ENCODE measurements at regions not wholly inside any gene's neighbourhood (a gene's known extent, or its start where the extent isn't known, plus 50 kb on each side); places are given as distances from the start of the nearest gene placed in this dataset.

DNA sequence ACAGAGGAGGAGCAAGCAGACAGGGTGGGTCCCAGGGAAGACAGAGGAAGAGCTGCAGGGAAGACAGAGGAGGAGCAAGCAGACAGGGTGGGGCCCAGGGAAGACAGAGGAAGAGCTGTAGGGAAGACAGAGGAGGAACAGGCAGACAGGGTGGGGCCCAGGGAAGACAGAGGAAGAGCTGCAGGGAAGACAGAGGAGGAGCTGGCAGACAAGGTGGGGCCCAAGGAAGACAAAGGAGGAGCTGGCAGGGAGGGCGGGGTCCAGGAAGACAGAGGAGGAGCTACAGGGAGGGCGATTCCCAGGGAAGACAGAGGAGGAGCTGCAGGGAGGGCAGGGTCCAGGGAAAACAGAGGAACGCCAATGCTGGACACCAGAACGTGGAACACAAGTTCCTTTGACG lies 66.5 kb downstream of the PLXNA1 start:
- DNase-seq: no peak

- no peak for DNase-seq
Observed at GRCh38 chr3:127050733-127051132, 67.8 kb downstream of the PLXNA1 start.

DNA sequence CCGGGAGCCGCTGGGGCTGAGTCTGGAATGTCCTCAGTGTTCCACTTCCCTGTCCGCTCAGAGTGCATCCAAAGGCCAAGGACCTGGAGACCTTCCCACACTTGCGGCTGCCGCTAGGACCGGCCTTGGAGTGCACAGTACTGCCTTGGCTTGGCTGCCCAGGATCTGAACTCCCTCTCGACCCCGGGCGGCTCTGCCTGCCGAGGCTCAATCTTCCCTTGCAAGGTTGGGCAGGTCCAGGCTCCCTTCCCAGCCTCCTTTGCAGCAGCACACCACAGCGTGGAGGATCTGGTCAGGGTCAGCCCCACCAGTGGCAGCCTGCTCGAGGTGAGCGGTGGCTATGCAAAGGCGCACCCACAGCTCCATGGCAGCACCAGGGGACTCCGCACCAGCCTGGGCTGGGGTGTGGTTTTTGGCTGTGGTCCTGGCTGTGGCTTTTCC lies 69.2 kb downstream of the PLXNA1 start:
- no peak for DNase-seq

DNA sequence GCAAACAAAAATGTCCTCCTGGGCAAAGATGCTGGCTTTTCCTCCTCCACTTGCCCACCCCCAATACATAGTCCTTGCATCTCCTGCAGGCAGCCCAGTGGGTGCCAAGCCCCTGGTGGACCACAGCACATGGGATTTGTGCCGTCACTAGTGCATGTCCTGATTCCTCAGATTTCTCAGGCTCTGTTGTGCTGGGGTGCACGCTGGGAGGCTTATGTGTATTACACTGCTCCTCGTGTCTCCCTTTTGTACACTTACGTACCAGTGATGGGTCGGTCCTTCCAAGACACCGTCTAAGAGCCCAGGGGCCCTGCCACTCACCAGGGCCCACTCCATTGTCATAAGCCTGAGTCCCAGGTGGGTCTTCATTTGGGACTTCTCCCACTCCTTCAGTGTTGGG lies 70.1 kb downstream of the PLXNA1 start:
- no peak for DNase-seq

- no peak for DNase-seq
Observed at GRCh38 chr3:127053450-127053849, 70.5 kb downstream of the PLXNA1 start.

GRCh38 chr3:127053979-127054378 lies 71.1 kb downstream of the PLXNA1 start:
- DNase-seq: no peak

DNA sequence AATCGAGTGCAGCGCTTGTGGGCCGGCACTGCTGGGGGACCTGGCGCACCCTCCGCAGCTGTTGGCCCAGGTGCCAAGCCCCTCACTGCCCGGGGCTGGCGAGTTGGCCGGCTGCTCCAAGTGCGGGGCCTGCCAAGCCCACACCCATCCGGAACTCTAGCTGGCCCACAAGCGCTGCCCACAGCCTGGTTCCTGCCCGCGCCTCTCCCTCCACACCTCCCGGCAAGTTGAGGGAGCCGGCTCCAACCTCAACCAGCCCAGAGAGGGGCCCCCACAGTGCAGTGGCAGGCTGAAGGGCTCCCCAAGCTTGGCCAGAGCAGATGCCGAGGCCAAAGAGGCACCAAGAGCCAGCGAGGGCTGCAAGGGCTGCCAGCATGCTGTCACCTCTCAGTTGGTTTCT lies 73.4 kb downstream of the PLXNA1 start:
- no peak for DNase-seq

- no peak for DNase-seq
Observed at GRCh38 chr3:127056976-127057375, 74.1 kb downstream of the PLXNA1 start.

DNA sequence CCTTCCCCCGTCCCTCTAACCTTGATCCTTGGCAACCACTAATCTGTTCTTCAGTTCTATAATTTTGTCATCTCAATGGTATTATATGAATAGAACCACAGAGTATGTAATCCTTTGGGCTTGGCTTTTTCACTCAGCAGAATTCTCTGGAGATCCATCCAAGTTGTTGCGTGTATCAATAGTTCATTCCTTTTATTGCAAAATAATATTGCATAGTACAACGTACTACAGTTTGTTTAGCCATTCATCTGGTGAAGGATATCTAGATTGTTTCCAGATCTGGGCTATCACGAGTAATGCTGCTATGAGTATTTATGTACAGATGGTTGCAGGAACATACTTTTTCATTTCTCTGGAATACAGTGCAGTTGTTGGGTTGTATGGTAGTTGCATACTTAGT lies 76.2 kb downstream of the PLXNA1 start:
- no peak for DNase-seq

GRCh38 chr3:127061641-127062040 lies 78.7 kb downstream of the PLXNA1 start:
- DNase-seq: no peak

GRCh38 chr3:127062926-127063325 lies 80.0 kb downstream of the PLXNA1 start:
- DNase-seq: no peak

GRCh38 chr3:127063916-127064315 lies 81.0 kb downstream of the PLXNA1 start:
- no peak for DNase-seq

- DNase-seq: no peak
Observed at GRCh38 chr3:127064391-127065137, 81.6 kb downstream of the PLXNA1 start.

- no peak for DNase-seq
Observed at GRCh38 chr3:127065138-127065427, 82.2 kb downstream of the PLXNA1 start.

- DNase-seq: no peak
Observed at GRCh38 chr3:127065561-127066290, 82.8 kb downstream of the PLXNA1 start.

DNA sequence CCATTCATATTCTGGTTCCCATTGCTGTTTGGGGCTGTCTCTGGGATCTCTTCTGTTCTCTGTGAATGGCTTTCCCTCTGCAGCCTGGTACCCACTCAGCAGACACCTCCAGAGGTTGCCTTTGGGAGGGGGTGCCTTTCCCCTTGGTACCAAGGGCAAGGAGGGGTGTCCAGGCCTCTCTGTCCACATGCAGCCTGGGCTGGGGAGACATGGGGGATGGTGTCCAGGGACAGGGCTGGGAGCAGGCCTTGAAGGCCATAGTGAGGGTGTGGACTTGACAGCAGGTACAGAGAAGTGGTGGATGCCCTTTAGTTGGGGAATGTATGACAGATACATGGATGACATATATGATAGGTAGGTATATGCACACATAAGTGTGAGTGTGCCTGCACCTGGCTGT lies 83.7 kb downstream of the PLXNA1 start:
- DNase-seq: no peak

DNA sequence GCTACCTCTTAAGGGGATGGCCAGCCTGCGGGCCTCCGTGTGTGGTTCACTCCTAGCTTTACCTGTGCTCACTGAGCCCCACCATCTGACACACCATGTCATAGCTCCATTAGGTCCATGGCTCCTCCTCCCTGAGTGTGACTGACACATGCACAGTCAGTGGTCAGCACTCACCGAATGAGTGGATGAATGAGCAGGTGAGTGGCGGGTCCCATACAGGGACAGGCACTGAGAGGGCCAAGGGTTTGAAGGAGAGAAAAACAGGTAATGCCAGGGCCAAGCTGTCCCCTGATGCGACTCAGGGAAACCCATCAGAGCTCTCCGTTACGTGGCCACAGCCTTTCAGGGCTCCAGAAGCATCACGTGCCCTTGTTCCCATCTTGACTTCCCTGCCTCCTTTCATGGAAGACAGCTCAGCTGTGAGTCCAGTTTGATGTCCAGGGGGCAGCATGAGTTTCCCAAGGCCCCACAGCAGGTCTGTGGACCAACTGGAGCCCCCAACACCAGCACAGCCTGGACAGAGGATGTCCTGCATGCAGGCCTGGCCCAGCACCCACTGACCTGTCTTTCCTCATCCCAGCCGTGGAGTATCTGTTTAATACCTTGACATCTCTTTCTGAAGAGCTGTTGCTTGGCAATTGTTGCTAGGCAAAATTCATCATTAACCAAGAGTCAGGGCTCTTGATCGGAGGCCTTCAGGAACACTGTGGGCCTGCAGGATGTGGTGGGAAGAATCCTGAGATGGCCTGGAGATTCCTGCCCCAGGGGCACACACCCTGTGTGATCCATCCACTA lies 84.4 kb downstream of the PLXNA1 start:
- DNase-seq: no peak

GRCh38 chr3:127068111-127068810 lies 85.3 kb downstream of the PLXNA1 start:
- no peak for DNase-seq

GRCh38 chr3:127068871-127069270 lies 86.0 kb downstream of the PLXNA1 start:
- no peak for DNase-seq

- no peak for DNase-seq
Observed at GRCh38 chr3:127069814-127070440, 87.0 kb downstream of the PLXNA1 start.

DNA sequence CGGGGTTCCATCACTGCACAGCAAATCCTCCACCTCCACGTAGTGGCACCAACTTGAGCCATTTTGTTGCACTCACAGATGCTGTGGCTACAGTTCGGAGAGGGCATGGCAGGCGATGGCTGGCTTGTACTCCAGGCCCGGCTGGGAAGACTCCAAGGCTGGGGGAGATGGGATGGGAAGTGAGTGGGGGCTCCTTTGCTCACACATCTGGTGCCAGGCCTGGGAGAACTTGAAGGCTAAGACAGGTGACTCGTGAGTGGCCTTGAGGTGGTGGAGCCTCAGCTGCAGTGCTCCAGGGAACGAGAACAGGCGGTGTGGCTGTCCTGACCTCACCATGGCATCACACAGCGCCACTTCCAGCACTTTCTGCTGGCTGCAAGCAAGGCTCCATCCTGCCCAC lies 87.9 kb downstream of the PLXNA1 start:
- no peak for DNase-seq

- DNase-seq: no peak
Observed at GRCh38 chr3:127071597-127072001, 88.7 kb downstream of the PLXNA1 start.
